ENCODE measurements at regions not wholly inside any gene's neighbourhood (a gene's known extent, or its start where the extent isn't known, plus 50 kb on each side); places are given as distances from the start of the nearest gene placed in this dataset.

DNA sequence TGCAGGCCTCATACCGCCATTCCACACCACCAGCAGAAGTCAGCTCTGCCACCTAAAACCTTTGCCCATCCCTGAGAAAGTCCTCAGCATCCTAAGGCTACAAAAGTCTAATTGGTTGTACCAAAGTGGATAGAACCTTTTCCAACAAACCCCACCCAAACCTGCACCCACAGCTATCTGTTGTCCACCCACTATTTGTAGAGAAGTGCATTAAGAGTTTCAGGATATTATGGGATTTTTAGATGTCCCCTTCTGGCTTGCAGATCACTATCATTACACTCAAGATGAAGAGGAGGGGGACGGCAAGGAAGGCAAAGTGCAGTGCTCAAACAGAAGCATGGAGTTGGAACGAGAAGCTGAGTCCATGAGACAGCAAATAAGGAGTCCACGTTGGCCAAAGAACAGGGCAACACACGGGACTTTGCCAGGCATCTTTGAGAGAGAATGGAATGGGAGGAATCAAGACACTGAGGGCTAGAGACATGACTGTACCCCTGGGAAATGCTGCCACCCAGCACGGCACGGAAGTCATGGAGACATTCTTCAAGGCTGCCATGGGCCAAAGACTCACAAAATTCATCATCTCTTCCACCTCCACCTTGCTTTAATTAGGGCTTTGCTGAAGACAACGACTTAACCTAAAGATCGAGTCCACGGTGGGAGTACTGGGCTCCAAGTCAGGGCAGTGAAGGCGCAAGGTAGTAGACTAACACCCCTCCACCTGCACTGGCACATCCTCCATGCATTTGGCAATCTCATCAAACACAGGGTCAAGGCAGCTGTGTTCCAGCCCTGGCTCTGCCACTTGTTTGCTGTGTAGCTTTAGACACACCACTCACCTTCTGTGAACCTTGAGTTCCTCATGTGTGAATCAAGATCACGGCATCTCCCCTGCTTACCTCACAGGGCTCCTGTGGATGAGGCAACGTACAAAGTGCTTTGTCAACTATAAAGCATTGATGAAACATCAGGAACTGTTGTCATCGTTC lies 112.9 kb upstream of the TMEM45B start:
- H3K4me3 ChIP-seq (replicated peaks in 1 of 2; ENCODE audit: low read depth in 2 of 2, low read length in 2 of 2): no peak overlapping the region
- TF ChIP-seq, protein P1, sequence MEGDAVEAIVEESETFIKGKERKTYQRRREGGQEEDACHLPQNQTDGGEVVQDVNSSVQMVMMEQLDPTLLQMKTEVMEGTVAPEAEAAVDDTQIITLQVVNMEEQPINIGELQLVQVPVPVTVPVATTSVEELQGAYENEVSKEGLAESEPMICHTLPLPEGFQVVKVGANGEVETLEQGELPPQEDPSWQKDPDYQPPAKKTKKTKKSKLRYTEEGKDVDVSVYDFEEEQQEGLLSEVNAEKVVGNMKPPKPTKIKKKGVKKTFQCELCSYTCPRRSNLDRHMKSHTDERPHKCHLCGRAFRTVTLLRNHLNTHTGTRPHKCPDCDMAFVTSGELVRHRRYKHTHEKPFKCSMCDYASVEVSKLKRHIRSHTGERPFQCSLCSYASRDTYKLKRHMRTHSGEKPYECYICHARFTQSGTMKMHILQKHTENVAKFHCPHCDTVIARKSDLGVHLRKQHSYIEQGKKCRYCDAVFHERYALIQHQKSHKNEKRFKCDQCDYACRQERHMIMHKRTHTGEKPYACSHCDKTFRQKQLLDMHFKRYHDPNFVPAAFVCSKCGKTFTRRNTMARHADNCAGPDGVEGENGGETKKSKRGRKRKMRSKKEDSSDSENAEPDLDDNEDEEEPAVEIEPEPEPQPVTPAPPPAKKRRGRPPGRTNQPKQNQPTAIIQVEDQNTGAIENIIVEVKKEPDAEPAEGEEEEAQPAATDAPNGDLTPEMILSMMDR (IDR thresholded peaks at IDR 0.05; ENCODE audit: low read depth, low read length): no peak
- no peak for DNase-seq (ENCODE audit: low read depth in 2 of 2)

DNA sequence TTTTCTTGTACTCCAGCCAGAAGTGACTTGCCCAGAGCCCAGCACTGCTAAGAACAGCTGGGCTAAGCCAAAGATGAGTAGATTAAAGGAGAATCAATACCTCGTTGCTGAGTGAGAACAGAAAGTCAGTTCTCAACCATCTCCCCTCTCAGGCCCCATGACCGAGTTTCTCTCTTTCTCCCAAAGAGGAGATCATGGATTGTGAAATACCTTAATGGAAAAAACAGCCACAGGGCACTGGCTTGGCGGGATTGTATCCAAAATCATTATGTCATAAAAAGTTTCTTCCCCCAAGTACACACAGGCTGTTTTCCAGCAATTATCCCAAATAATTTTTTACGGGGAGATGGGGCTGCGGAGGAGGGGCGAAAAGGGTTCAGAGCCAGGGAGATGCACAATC lies 111.8 kb upstream of the TMEM45B start:
- TF ChIP-seq, protein P1 (IDR thresholded peaks at IDR 0.05; ENCODE audit: low read depth, low read length): no peak
- no peak overlapping the region for H3K4me3 ChIP-seq (replicated peaks in 1 of 2; ENCODE audit: low read depth in 2 of 2, low read length in 2 of 2)
- DNase-seq (ENCODE audit: low read depth in 2 of 2): peak in 1 of 2 donors; percentile 17

DNA sequence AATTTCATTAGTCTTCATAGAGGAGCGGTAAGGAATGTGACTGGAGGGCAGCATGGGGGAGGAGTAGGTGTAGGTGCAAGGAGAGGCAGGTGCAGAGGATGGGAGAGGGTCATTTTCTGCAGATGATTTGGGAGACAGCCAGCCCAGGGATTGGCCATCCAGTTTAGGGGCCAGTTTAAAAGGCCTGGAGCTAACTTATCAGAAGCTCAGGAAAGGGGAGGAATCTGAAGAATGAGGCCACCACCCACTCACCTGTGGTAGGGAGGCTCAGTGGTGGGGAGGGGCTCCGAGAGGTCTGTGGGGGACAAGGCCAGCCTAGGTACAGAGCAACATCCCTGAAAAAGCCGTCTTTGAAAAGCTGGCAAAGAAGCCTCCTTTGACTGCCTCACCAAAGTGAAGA lies 110.8 kb upstream of the TMEM45B start:
- TF ChIP-seq, protein P1 (IDR thresholded peaks at IDR 0.05; ENCODE audit: low read depth, low read length): no peak
- no peak overlapping the region for H3K4me3 ChIP-seq (replicated peaks in 1 of 2; ENCODE audit: low read depth in 2 of 2, low read length in 2 of 2)
- no peak for DNase-seq (ENCODE audit: low read depth in 2 of 2)

DNA sequence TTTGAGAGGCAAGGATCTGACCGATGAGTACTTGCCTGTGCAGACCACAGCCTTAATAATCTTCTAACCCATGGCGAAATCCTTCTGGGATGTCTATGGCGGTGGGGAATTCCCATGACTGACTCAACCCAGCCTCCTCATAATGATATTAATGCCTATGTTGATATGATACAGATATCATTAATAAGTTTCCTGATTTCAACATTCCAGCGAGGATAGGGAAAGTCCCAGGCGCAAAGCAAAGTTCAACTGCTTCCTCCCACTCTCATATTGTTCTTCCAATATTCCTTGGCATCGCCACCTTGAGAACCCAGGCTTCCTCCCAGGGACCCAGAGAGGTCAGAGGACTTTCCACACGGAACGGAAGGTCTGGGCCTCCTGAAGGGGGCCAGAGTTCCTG lies 110.3 kb upstream of the TMEM45B start:
- H3K4me3 ChIP-seq (replicated peaks in 1 of 2; ENCODE audit: low read depth in 2 of 2, low read length in 2 of 2): no peak overlapping the region
- DNase-seq (ENCODE audit: low read depth in 2 of 2): no peak
- TF ChIP-seq, protein P1 (IDR thresholded peaks at IDR 0.05; ENCODE audit: low read depth, low read length): no peak

DNA sequence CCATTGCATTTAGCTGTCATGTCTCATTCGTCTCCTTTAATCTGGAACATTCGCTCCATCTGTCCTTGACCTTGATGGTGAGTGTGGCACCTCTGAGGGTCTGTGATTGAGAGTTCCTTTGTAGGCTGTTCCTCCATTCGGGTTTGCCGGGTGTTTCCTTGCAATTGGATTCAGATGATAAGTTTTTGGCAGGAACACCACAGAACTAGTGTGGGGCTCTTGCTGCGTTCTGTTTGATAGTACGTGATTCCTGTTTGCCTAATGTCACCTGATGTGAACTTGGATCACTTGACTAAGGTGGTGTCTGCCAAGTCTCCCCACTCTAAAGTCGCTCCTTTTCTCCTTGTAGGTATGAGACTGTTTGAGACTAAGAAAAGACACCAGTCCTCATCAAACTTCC lies 109.7 kb upstream of the TMEM45B start:
- no peak overlapping the region for H3K4me3 ChIP-seq (replicated peaks in 1 of 2; ENCODE audit: low read depth in 2 of 2, low read length in 2 of 2)
- DNase-seq (ENCODE audit: low read depth in 2 of 2): no peak
- TF ChIP-seq, protein P1 (IDR thresholded peaks at IDR 0.05; ENCODE audit: low read depth, low read length): no peak

DNA sequence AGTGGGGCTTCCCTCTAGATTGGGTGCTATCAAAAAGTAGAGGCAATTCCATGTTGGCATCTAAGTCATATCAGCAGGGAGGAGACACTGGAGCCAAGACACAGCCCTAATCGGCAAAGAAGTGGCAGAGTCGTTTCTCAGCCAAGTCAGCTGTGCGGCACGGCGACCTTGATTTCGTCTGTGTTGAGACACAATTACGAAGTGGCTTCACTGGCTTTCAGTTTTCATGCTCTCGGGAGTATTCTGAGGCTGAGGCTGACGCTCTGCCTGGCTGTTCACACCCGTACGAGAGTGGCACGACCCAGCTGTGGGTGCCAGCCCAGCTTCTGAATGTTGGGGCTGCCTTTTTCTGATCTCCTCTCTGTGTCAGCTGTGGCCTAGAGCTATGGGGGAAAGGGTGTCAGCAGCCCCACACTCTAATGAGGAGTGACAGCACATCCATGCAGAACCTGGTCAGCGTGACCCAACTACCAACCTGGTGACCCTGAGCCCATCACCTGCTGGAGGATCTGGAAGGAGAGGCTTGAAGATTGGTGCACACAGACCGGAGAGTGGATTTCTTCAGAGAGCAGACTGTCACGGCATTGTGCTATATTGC lies 105.7 kb upstream of the TMEM45B start:
- DNase-seq (ENCODE audit: low read depth in 2 of 2): no peak
- H3K4me3 ChIP-seq (replicated peaks in 1 of 2; ENCODE audit: low read depth in 2 of 2, low read length in 2 of 2): no peak overlapping the region
- TF ChIP-seq, protein P1 (IDR thresholded peaks at IDR 0.05; ENCODE audit: low read depth, low read length): no peak
